ENCODE measurements at regions not wholly inside any gene's neighbourhood (a gene's known extent, or its start where the extent isn't known, plus 50 kb on each side); places are given as distances from the start of the nearest gene placed in this dataset.

DNA sequence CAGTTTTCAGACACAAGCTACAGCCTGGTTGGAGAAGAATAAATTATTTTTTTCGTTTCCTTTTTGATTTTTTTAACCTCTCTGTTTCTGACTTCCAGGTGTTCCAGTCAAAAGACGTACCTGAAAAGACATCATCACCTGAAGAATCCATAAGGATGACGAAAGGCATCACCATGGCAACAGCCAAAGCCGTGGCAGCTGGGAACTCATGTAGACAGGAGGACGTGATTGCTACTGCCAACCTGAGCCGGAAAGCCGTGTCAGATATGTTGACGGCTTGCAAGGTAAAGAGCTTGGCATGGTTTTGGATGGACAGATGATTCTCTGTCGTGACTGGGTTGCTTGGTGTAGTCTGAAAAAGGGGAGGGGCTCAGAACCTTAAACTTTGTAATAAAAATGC is 237.0 kb upstream of the TPM1 start:
- no peak for DNase-seq (ENCODE audit: low spot score)

DNA sequence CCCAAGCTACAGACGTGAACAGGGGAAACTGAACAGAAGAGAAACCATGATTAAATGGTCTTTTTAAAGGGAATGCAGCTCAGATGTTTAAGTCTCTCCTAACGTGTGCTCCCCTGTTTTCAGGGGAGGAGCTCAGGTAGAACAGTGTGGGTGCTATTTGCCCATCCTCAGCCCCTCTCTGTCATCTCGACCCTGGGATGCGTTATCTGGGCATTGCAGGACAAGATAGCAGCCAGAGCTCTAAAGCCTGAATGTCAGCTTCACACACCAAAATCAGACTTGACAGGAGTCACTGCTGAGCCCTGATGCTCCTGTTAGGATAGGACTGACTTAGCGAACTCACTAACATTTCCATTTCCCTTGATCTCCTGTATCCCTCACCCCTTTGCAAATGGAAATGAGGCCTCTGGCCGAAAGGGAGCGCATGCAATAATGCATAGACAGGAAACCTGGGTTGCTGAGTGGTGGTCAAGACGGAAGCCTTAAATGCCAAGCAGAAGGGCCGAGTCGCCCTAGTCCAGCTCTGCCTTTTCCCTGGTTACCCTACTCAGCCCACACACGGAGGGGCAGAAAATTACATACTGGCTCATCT is 234.9 kb upstream of the TPM1 start:
- no peak for DNase-seq (ENCODE audit: low spot score)

DNA sequence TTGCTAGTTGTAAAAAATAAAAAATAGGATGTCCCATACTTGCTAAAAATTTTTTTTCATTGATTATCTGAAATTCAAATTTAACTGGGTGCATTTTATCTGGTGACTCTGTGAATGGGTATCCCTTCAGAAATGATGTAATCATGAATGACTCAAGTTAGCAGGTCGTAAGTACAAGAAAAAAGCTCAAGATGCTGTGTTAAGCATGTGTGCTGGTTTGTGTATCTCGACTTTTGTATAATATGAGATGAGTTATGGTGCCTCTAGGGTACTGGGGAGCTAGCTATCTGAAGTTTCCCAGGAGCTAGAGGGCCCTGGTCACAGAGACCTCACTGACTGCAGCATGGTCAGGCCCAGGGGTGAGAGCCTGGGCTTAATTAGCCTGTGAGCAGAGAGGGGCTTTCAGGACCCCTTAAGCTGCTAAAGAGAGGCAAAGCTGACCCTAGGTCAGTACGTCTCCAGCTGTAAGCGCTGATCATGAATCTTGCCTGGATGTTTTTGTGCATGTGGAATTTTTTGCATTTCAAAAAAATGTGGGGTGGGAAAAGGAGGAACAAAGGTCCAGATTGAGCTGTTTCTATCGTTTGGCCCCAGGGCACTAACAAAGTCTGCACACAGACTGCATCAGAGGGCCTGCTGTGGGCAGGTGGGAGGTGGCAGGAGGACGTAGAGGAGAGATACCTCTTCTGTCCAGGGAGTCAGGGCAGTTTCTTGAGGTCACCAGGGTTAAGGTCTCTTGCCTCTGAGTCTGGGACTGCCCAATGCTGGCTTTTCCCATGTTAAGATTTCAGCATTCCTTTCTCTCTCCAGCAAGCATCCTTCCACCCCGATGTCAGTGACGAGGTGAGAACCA is 233.2 kb upstream of the TPM1 start:
- DNase-seq (ENCODE audit: low spot score): no peak

DNA sequence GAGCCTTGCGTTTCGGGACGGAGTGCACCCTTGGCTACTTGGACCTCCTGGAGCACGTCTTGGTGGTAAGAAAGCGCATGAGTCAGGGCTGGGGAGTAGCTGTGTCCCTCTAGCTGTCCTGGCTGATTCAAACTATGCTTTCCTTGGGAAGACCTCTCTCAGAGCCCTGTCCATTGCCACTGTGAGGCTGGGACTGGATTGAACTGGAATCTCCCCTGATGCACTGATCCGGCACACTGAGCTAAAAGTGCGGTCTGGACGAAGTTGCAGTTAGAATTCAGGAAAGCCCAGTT is 232.6 kb upstream of the TPM1 start:
- DNase-seq (ENCODE audit: low spot score): no peak

DNA sequence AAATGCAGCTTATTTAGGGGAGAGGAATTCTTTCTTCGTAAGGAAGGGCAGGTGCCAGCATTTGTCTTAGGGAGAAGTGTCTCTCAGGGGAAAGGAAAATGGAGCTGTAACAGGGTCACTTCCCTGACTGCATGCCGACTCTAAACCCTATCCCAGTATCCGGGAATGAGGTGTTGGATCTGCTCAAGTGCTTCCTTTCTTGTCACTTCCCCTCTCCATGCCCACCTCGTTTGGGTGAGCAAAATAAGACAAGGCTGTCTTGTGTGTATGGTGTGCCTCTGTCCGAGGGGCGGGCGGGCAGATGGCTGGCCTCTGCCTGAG is 230.1 kb upstream of the TPM1 start:
- DNase-seq (ENCODE audit: low spot score): no peak

DNA sequence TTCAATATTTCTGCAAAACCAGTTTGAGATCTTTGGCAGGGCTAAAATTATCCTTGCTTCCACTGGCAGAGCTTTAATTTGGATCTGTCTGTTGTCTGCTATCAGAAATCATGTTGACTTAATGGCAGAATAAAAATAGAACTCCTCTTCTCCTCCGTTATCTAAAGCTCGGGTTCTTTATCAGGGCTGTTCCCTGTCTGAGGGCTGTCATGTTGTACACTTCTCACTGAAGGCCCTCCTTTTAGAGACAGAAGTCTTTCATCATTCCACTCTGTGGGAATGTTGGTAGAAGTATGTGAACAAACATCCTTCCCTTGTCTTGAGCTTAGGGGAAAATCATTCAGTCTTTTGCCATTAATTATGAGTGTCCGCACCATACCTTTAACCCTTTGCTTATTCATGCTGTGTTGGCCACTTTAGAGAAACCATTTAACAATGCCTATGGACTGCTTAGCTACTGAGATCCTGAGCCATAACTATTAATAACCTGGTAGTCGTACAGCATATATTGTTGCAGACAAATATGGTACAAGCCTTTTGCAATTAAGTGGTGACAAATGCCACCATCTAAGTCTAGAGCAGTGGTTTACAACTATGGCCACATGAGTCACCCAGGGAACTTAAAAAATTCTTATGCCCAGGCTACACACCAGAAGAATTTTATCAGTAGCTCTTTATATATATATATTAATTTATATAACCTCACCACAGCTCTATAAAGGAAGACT is 226.0 kb upstream of the TPM1 start:
- no peak for DNase-seq (ENCODE audit: low spot score)

DNA sequence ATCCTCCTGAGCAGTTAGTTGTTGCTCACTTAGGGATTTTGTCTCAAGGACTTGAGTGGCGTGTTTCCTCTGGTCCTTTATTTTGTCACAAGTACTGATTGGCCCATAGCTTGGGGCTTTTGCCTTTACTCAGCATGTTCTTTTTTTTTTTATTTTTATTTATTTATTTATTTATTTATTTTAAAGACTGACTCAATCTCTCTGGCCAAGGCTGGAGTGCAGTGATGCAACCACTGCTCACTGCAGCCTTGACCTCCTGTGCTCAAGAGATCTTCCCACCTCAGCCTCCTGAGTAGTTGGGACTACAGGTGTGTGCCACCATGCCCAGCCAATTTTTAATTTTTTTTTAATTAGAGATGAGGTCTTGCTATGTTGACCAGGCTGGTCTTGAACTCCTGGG is 223.9 kb upstream of the TPM1 start:
- DNase-seq (ENCODE audit: low spot score): no peak

DNA sequence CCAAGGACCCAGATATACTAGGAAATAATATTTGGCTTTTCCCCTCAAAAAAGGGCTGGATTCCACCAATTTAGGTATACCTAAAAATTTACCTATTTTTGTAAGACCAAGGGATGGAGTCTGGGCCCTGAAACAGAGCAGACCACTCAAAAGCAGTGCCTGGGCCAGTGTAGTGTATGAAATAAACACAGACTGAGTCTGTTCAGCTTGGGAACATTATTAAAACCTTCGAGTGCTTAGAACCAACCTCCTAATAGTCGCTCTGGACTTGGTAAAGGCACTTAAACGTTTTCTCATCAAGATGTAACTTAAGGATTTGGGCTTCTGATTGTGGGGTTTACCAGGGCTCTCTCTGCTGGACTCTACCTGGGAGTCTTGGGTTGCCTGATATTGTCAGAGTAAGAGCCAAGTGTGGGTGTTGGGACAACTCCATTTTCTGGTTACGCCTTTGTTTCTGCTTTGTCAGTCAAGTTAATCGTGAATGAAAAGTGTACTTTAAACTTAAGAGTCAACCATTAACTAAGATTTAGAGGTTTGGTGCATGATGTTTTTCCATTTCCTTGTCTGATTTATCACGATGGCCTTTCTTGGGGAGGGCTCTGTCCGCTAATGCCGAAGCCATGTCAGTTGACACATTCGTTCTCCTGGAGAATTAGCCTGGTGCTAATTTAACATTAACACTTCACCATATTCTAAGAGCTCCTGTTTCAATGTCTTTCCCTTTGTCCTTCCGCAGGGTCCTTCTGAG is 221.0 kb upstream of the TPM1 start:
- DNase-seq (ENCODE audit: low spot score): no peak

DNA sequence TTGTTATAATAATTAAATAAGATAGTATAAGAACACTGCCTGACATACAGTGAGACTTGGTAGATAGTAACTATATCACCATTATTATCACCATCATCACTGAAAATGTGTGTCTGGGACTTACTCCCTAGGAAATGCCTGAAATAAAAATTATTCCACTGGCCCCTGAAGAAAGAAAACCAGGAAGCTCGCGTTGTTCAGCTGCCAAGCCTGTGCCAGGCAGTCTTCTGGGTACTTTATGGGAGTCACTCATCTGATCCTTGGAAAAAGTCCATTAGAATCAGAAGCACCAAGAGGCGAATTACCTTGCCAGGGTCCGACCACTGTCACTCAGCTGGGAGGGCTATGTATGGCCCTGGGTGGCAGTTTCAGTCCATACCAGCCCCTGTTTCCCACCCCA is 220.3 kb upstream of the TPM1 start:
- no peak for DNase-seq (ENCODE audit: low spot score)

DNA sequence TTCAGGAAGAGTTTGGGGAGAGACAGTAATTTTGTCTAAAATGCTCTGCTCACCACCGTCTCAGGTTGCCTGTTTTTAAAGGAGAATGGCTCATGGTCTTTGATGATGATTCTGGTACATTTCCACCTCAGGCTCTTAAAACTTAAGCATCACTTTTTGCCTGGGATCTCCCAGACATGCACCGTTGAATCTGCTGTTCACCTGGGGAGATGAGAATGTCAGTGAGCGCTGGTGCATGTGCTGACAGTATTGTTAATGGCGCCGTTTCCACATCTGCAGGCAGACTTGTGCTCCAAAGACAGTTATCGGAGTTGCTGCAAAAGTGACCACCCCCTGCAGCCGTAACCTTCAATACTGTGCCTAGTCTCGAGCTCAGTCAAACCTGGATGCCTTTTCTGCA is 219.0 kb upstream of the TPM1 start:
- DNase-seq (ENCODE audit: low spot score): no peak

DNA sequence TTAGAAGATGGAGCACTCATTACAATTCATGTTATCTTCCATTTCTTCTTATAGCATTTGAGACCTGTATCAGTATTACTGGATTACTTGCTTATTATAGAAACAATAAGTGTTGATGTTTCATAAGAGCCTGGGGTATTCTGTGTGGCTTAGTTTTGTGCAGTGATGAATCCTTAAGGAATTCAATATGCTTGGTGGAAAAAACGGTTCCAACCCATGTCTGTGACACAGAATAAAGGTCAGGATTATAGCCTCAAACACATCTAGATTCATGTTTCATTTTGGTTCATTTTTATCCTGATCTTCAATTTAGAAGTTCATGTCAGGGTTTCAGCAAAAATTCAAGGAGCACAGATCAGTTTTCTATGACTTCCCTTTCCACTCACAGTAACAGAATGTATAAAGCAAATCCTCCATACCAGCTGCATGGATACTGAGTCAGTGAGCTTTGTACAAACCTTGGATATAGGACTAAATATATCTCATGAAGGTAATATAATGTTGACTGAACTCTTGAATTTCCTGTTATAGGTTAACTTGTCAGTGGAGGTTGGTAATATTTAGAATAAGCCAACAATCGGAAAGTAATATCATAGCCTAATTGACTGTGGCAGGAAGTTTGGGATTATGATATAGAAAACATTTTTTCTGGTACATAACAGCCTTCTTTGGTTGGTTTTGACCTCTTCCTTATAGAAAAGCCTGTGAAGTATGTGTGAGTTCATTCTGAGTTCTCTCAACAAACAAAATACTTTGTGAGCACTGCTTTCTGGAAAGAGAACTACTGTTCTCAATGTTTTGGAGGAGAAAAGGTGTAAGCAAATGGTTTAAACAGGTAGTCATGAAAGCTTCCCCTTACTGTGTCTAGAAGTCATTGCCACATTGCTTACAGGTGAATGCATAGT is 218.2 kb upstream of the TPM1 start:
- DNase-seq (ENCODE audit: low spot score): no peak

DNA sequence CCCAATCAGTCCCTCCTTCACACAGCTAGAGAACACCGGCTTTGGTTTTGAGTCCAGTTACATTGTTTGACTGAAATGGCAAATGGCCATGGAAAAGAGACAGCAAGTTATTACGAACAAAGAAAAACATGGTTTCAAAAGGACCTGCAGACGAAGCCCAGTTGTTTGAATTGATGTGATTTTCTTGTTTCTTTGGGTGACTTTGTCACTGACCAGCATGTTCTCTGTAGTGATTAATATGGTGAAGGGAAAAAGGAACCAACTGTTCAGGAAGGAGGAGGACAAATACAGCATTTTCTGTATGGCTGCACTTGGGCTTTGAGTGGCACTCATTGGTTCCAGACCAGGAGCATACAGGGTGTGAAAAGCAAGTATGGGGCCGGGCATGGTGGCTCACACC is 217.4 kb upstream of the TPM1 start:
- DNase-seq (ENCODE audit: low spot score): no peak

DNA sequence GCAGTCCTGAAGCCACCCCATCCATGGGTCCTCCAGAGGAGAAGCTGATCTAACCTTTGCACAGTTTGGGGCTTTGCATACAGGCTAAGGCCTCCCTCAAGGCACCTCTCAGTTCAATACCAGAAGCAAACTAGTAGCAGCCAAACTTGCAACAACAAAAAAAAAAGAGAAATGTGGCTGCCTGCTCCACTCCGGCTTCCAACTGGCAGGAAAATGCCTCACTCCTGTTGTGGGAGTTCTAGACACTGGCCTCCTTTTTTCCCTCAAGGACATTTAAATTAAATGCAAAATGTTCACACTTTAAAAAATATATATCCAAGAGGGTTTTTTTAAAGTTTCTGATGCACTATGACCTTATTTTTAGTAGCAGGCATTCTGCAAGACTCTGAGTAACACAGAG is 216.0 kb upstream of the TPM1 start:
- DNase-seq (ENCODE audit: low spot score): no peak

DNA sequence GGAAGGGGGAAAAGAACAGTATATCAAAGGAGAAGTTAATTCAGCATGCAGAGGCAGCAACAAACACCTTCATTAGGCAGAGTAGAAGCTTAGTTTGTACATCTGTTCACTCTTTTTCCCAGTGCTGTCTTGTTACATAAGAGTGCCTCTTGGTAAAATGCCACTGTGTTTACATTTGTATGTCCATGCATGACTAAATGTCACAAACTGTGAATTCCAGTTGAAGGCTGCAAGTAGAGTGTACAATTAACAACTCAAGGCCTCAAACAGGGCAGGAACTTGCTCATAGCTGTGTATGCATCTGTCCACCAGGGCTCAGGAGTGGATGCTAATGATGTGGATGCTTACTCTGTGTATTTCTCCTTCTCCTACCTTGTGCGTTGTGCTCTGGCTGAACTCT is 214.2 kb upstream of the TPM1 start:
- DNase-seq (ENCODE audit: low spot score): no peak

DNA sequence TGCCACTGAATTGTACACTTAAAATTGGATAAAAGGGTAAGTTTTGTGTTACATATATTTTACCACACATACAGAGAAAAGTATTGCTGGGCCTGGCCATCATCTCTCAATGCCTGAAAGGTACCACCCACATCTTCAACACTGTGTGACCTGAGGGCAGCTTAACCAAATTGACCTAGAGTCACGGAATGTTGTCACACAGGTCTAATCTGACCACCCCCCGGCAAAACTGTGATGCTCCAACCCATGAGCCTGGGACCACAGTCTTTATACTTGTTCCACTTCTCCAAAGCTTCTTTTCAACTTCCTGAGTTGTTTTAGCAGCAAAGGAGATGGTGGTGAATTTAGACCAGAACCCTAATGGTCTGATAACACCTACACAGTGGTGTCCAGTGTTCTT is 210.3 kb upstream of the TPM1 start:
- DNase-seq (ENCODE audit: low spot score): no peak

DNA sequence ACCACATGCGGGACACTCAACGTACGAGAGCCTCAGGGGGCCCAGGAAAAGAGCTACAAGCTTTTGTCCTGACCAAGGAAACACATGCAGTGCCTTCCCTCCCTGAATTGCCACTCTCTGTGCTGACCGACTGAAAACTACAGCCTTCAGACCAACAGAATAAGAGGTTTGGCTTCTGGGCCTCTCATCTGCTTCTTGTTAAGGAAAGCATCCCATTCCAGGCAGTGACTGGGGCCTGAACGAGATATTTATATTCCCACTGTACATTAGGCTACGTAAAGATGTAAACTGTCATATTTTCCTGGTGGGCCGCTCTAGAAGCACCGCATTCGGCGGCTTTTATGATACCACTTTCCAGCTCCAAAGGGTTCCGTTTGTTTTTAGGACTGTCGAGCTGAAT is 208.9 kb upstream of the TPM1 start:
- no peak for DNase-seq (ENCODE audit: low spot score)

DNA sequence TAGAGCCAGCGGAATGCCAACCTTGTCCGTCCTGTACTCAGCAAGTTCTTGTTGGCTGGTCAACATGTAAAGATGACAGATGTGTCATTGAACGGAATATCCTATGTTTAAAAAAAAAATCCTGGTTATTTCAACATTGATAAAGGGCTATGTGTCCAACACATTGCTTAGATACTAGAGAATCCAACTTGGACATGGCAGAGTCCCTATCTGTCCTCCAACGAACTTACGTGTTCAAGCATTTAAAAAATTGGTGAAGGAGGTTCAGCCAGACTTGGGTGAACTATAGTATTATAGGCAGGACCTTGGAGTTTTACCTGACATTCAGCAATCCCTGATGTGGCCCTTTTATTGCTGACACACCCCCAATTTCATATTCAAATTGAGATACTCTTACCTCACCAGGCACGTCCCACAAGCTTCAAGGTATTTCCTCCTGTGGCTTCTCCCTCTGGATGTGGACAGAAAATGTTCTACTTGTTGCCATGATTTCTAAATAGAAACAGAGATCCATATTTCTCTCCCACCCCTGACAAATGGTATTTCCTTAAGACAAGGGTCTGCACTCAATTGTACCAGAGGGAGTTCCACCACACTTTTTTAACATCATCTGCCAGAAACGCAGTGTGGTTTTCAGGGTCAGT is 207.7 kb upstream of the TPM1 start:
- no peak for DNase-seq (ENCODE audit: low spot score)

DNA sequence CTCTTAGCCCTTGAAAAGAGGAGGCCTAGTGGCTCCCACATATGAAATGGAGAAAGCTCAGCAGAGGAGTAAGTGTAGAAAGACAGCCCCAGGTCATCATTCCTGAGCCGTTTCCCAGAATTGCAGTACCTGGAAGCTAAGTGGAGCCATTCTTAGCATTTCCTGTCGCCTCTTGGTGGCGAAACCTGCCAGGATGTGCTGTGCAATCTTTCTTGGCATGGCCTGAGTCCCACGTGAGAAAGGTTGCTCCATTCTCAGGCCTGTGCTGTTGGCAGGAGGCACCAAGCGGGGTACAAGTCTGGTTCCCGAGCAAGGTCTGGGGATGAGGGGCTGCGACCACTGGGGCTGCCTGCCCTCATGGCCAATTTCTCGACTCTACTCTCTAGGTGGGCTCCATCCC is 207.2 kb upstream of the TPM1 start:
- no peak for DNase-seq (ENCODE audit: low spot score)

DNA sequence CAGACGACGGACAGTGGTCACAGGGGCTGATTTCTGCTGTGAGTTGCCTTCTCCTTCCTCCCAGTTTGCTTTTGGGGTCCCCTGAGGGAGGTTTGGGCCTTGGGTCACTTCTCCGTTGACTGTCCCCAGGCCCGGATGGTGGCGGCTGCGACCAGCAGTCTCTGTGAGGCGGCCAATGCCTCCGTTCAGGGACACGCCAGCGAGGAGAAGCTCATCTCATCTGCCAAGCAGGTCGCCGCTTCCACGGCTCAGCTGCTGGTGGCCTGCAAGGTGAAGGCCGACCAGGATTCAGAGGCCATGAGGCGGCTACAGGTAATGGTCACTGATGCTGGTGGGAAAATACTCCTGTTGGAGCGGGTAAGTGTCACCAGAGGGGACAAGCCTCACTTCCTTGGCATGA is 206.8 kb upstream of the TPM1 start:
- DNase-seq (ENCODE audit: low spot score): no peak

DNA sequence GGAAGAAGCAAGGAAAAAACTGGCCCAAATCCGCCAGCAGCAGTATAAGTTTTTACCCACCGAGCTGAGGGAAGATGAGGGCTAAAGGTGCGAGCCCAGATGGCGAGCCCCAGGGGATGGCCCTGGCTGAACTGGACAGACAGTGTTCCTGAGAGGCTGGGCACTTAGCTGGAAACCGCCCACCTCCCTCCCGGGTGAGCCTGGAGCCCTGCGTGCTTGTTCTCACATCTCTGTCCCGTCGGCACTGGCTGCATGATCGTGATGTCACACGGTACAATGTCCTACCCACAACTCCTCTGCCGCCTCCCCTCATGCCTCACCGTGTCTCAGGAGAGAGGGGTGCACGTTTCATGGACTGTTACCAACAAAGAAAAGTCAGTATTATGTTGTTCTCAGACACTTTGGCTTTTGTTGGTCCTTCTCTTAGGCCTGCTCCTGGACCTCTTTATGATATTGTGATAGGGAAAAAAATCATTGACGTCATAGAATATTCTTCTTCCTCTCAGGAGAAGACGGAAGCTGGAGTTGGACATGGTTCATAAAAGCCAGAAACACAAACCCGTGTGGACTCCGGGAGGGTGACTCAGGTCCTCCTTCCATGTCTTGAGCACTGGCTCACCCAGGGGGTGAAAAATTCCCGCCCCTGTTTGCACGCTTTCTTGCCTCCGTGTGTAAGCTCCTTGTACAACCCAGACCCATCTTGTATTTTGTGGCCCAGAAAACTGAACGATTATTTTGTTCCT is 201.8 kb upstream of the TPM1 start:
- no peak for DNase-seq (ENCODE audit: low spot score)

DNA sequence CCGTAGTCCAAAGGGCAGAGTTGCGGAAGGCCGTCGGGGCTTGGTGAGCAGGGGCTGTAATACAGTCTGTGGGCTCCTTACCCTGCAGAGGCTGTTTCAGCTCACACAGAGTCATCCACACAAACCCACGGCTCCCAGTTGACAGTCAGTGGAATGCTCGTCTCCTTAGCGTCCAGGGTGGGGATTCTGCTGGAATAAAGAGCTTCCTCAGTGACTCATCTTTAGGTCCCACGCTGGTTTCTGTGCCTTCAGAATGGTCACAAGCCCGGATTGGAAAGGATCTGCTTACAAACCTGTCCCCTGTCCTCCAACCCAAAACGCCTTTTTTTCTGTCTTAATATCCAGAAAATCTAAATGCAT is 201.3 kb upstream of the TPM1 start:
- DNase-seq (ENCODE audit: low spot score): no peak

Measured in germinal center (tissue), 1 donor.